Transverse colon (tissue), 4 donors: ENCODE measurements at regions not wholly inside any gene's neighbourhood (a gene's known extent, or its start where the extent isn't known, plus 50 kb on each side); places are given as distances from the start of the nearest gene placed in this dataset.

Experiments
- DNase-seq: peaks from one replicate; pipeline ENCODE4 v3.0.0-alpha.2; 2019
- H3K27ac ChIP-seq, 4 donors: fragments of 200-600 bp; sonication (generic); 2 replicates each; pipeline ENCODE4 v1.5.1; 2016 to 2018; ENCODE audit warnings: inconsistent platforms in 4 of 4
- H3K27me3 ChIP-seq: fragments of 200-600 bp; sonication (generic); 2 replicates; pipeline ENCODE4 v1.5.1; 2017; ENCODE audit warnings: inconsistent platforms
- H3K36me3 ChIP-seq, 4 donors: fragments of 200-600 bp; sonication (generic); 2 replicates each; pipeline ENCODE4 v1.5.1; 2017 to 2019; ENCODE audit warnings: inconsistent platforms in 4 of 4
- H3K4me1 ChIP-seq, 4 donors: fragments of 200-600 bp; sonication (generic); 2 replicates each; pipeline ENCODE4 v1.5.1; 2017 to 2020; ENCODE audit warnings: inconsistent platforms in 4 of 4
- H3K4me3 ChIP-seq, 4 donors: fragments of 200-600 bp; sonication (generic); 1 replicate in 1 of 4; 2 replicates in 3 of 4; pipeline versions ENCODE4 v1.5.1 to v1.6.1; 2017 to 2019; ENCODE audit warnings: inconsistent platforms in 4 of 4
- H3K9me3 ChIP-seq, 2 donors: fragments of 200-600 bp; sonication (generic); 2 replicates each; pipeline ENCODE4 v1.5.1; 2017 to 2019; ENCODE audit warnings: inconsistent platforms in 2 of 2
- EP300 ChIP-seq: sonication (generic); formaldehyde crosslinking; IDR thresholded peaks from one replicate; pipeline ENCODE4 v1.6.1; 2017; ENCODE audit warnings: antibody characterized with exemption, low read depth
- POLR2A ChIP-seq: fragments of 450-650 bp; IDR thresholded peaks from one replicate; pipeline ENCODE4 v1.6.1; 2016; ENCODE audit warnings: antibody characterized with exemption, mild to moderate bottlenecking, moderate library complexity
- POLR2AphosphoS5 ChIP-seq, 3 donors: sonication (generic); formaldehyde crosslinking; IDR thresholded peaks; one replicate each; pipeline ENCODE4 v1.6.1; 2016; ENCODE audit warnings: antibody characterized with exemption in 3 of 3
- WGBS, 2 donors: methylation state at CpG; one replicate each; pipeline ENCODE4 v1.1.5; 2018; ENCODE audit warnings: low coverage in 1 of 2; 5-methylcytosine and 5-hydroxymethylcytosine counted together
- in situ Hi-C, 4 donors: fragments of 200-750 bp; cut with MboI; loops; one replicate each; pipeline versions ENCODE4 v1.15.0 to v1.15.1; 2017; ENCODE audit warnings: low sequenced_read_pairs in 3 of 4, low pct_ligation_motif_present in 1 of 4, low pct_unique_long_range_greater_than_20kb in 1 of 4
- intact Hi-C: fragments of 100-400 bp; cut with DNase I; formaldehyde crosslinking; loops from one replicate; pipeline ENCODE4 v1.15.1; 2023; ENCODE audit warnings: low total_unique reads
- TF ChIP-seq, protein P1 (sequence below), 5 experiments: fragments of 200-600 bp in 3 of 5; fragments of 450-650 bp in 2 of 5; sonication (generic) in 3 of 5; IDR thresholded peaks; 1 replicate in 2 of 5; 2 replicates in 3 of 5; pipeline ENCODE4 v1.5.1; 2016 to 2017; ENCODE audit warnings: antibody characterized with exemption in 5 of 5, inconsistent platforms in 3 of 5, mild to moderate bottlenecking in 2 of 5, moderate library complexity in 1 of 5

DNA sequence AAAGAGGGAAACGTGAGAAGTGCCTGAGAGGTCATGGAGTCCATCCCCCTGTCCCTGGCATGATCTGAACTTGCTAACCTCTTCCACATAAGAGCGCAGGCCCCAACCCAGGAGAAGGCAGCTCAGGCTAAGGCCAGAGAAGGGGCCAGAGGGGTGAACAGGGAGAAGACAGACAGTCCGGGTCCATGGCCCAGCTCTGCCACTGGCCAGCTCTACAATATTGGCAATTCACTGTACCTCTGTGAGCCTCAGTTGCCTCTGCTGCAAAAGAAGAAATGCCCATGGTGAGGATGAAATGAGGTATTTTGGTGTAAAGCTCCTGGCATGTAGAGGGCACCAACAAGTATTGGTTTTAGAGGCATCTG is 72.3 kb downstream of the CAMK2N1 start:
- in situ Hi-C loops = no loop called here
- Histone ChIP-seq H3K27ac (no peak overlapping the region), H3K9me3 (no peaks in the 10 kb centered on the region), H3K27me3 (peaks cover 17% of the 10 kb centered on the region), H3K4me3 (no peak overlapping the region), H3K36me3 (no peaks in the 10 kb centered on the region), H3K4me1 (no peaks in the 10 kb centered on the region)
- 90% methylated on average over 3 of the region's 3 CpGs; no CpG with 5 or more reads in 1 of the 2 donors for WGBS, 2 donors
- no peak for DNase-seq
- no peak for TF ChIP-seq POLR2AphosphoS5 (IDR thresholded peaks at IDR 0.05)
- no peak for TF ChIP-seq EP300
- TF ChIP-seq, protein P1, sequence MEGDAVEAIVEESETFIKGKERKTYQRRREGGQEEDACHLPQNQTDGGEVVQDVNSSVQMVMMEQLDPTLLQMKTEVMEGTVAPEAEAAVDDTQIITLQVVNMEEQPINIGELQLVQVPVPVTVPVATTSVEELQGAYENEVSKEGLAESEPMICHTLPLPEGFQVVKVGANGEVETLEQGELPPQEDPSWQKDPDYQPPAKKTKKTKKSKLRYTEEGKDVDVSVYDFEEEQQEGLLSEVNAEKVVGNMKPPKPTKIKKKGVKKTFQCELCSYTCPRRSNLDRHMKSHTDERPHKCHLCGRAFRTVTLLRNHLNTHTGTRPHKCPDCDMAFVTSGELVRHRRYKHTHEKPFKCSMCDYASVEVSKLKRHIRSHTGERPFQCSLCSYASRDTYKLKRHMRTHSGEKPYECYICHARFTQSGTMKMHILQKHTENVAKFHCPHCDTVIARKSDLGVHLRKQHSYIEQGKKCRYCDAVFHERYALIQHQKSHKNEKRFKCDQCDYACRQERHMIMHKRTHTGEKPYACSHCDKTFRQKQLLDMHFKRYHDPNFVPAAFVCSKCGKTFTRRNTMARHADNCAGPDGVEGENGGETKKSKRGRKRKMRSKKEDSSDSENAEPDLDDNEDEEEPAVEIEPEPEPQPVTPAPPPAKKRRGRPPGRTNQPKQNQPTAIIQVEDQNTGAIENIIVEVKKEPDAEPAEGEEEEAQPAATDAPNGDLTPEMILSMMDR (IDR thresholded peaks at IDR 0.05) = no peak
- TF ChIP-seq POLR2A = no peak
- intact Hi-C loops = no loop called here

DNA sequence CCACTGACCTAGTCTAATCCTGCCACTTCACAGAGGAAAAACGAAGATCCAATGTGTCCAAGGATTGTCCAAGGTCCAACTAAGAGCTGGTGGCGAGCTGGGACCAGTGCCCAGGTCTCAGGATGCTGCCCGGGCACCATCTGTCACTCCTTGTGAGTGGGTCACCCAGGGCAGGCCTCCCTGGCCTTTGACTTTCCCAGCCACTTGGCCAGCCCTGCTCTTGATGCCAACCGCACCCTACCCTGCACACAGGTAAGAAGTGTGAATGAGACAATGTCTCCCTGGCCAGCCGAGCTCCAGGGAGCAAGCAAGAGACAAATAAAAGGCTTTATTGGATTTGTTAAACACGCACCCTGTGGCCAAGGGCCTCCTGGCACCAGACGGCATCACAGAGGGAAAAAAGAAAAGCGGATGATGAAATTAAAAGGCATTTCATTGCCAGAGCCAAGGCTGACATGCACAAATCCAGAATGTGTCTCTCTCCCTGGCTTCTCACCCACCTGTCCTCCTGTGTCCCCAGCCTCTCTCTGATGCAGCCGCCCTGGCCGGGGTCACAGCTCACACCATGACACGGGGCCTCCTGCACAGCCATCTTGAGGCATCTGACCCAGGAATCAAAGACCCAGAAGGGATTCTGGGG is 72.8 kb downstream of the CAMK2N1 start:
- intact Hi-C loops = no loop called here
- no peak for DNase-seq
- H3K36me3 ChIP-seq = no peaks in the 10 kb centered on the region
- no peaks in the 10 kb centered on the region for H3K9me3 ChIP-seq
- no peak for TF ChIP-seq EP300
- no peaks in the 10 kb centered on the region for H3K4me1 ChIP-seq
- no peak overlapping the region for H3K27ac ChIP-seq
- H3K4me3 ChIP-seq = no peak overlapping the region
- 80 to 89% methylated on average over 5 to 11 of the region's 11 CpGs for WGBS, 2 donors
- in situ Hi-C loops = no loop called here
- peaks cover 12% of the 10 kb centered on the region for H3K27me3 ChIP-seq

DNA sequence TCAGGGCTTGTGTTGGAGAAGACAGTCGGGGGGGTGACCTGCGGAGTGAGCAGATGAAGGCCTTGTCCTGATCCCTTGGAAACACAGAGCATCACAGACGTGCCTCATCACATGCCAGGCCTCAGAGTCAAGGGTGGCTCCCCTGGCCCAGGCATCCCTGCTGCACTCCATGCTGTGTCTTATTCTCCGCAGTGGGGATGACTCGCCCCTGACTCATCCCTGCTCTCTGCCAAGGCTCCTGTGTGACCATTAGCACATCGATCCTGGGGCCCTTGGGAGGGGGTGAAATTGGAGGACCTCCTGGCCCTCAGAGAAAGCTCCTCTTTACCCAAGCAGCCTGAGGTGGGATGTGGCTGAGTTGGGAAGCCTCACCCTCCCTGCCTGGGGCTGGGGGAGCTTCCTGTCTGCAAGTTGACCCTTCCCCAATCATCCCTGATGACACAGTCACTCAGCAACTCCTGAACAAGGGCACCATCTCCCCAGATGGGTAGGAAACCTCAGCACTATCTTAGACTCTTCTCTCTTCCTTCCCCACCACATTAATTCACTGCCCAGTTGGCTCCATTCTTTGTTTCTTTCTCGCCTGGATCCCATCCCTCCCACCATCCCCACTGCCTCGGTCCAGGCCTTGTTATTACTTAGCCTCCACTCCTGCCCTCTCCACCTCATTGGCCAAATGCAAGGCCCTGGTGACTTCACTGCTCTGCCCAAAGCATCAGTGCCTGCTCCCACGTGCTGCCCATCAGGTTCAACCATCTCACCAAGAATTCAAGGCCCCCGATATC is 74.6 kb downstream of the CAMK2N1 start:
- DNase-seq = no peak
- no peak overlapping the region for H3K4me3 ChIP-seq
- TF ChIP-seq, protein P1 (IDR thresholded peaks at IDR 0.05) = no peak
- TF ChIP-seq POLR2AphosphoS5 (IDR thresholded peaks at IDR 0.05) (no peak), POLR2A (no peak), EP300 (no peak)
- H3K27me3 ChIP-seq = peaks cover 6% of the 10 kb centered on the region
- intact Hi-C loops (no loop called here), in situ Hi-C loops (no loop called here)
- H3K36me3 ChIP-seq = no peaks in the 10 kb centered on the region
- H3K27ac ChIP-seq = no peak overlapping the region
- 77 to 100% methylated on average over 1 to 10 of the region's 10 CpGs for WGBS, 2 donors
- no peaks in the 10 kb centered on the region for H3K4me1 ChIP-seq
- no peaks in the 10 kb centered on the region for H3K9me3 ChIP-seq

DNA sequence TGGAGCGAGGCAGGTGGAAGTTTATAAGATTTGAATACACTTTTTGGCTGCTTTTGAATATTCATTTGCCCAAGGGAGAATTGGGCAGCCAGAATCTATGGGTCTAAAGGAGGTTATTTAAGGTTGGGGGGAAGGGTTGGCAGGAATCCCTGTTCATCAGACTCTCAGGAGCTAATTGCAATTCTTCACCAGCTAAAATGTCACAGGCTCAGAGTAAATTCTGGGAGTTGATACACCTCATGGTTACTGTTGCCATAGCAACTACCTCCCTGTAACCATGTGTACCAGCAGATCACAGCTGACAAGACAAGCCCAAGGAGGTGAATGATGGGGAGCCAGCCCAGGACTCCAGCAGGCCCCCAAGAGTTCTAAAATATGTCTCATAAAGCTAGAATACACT is 75.5 kb downstream of the CAMK2N1 start:
- TF ChIP-seq EP300 (no peak), POLR2AphosphoS5 (IDR thresholded peaks at IDR 0.05) (no peak), POLR2A (no peak)
- TF ChIP-seq, protein P1 (IDR thresholded peaks at IDR 0.05) = no peak
- 87 to 100% methylated on average over 1 of the region's 1 CpG for WGBS, 2 donors
- Histone ChIP-seq H3K27me3 (peaks cover 4% of the 10 kb centered on the region), H3K4me1 (no peaks in the 10 kb centered on the region), H3K36me3 (no peaks in the 10 kb centered on the region), H3K27ac (no peak overlapping the region), H3K4me3 (no peak overlapping the region), H3K9me3 (no peaks in the 10 kb centered on the region)
- intact Hi-C loops (no loop called here), in situ Hi-C loops (no loop called here)
- no peak for DNase-seq
